HepG2 (cell line): ENCODE measurements at regions not wholly inside any gene's neighbourhood (a gene's known extent, or its start where the extent isn't known, plus 50 kb on each side); places are given as distances from the start of the nearest gene placed in this dataset.
A peak's percentile ranks its signal among the peaks of the same experiment; 100 is the strongest.

Experiments
- ATAC-seq: fragments of 200-7000 bp; cut with Tn5 transposase; 3 replicates; pipeline ENCODE4 v1.9.1; 2020; ENCODE audit warnings: mild to moderate bottlenecking, moderate library complexity
- BruUV-seq: library from RNA; stranded (reverse); fragments of 400-500 nt; replicated peaks from 2 replicates; lab custom pipeline; 2021; lab: Mats Ljungman, UMichigan
- CTCF ChIA-PET: fragments of 300-600 bp; formaldehyde crosslinking; extraction: SDS; loops from one replicate; lab custom pipeline; 2021; ENCODE audit warnings: low total read pairs, inconsistent platforms, low intra/inter-chr PET ratio; lab: Yijun Ruan, JAX
- POLR2A ChIA-PET: fragments of 350-600 bp; sonication (Branson Sonifier 250); formaldehyde crosslinking; loops from one replicate; lab custom pipeline; 2020; ENCODE audit warnings: antibody characterized with exemption, inconsistent platforms; lab: Yijun Ruan, JAX
- DNase-seq: peaks from one replicate; pipeline ENCODE4 v3.0.0-alpha.2; 2015; ENCODE audit warnings: low spot score
- FAIRE-seq: peaks from 3 replicates; lab custom pipeline; 2011; peaks lifted over from hg19 to GRCh38; lab: Jason Lieb, UNC
- H2AFZ ChIP-seq: one replicate; pipeline ENCODE4 v1.6.1; 2011; ENCODE audit warnings: low read length, inconsistent platforms
- H3K27ac ChIP-seq: fragments of 300-600 bp; 3 replicates; pipeline ENCODE4 v1.8.0; 2011; ENCODE audit warnings: mixed run types, mild to moderate bottlenecking, mixed read lengths, low read length, inconsistent platforms; ENCODE audit not compliant: insufficient read depth; ENCODE audit errors: extremely low read length
- H3K27me3 ChIP-seq, 2 experiments: fragments of 200-600 bp in 1 of 2; 2 replicates in 1 of 2; 3 replicates in 1 of 2; pipeline versions ENCODE4 v1.6.0 to v1.8.0; 2011; ENCODE audit warnings: low read length in 2 of 2, mild to moderate bottlenecking in 2 of 2, moderate library complexity in 2 of 2, inconsistent platforms in 1 of 2; ENCODE audit not compliant: insufficient read depth in 2 of 2, control insufficient read depth in 1 of 2
- H3K36me3 ChIP-seq, 2 experiments: fragments of 200-600 bp in 1 of 2; replicated peaks in 1 of 2; 2 replicates in 1 of 2; 3 replicates in 1 of 2; pipeline versions ENCODE4 v1.5.1 to v1.8.0; 2011; ENCODE audit warnings: low read length in 2 of 2, inconsistent platforms in 1 of 2; ENCODE audit not compliant: insufficient read depth in 2 of 2, control insufficient read depth in 1 of 2
- H3K4me1 ChIP-seq: 2 replicates; pipeline ENCODE4 v1.5.1; 2012; ENCODE audit warnings: low read length, inconsistent platforms; ENCODE audit not compliant: insufficient read depth
- H3K4me2 ChIP-seq: 2 replicates; pipeline ENCODE4 v1.6.0; 2011; ENCODE audit warnings: low read depth, low read length, inconsistent platforms
- H3K4me3 ChIP-seq, 3 experiments: fragments of 200-600 bp in 1 of 3; sonication (generic), shearing (Covaris generic) in 1 of 3; replicated peaks in 1 of 3; 2 replicates each; pipeline ENCODE4 v1.5.1; 2011 to 2016; ENCODE audit warnings: low read length in 3 of 3, inconsistent platforms in 2 of 3, low read depth in 2 of 3, mild to moderate bottlenecking in 2 of 3, control low read depth in 1 of 3, mixed read lengths in 1 of 3; ENCODE audit not compliant: insufficient read depth in 1 of 3
- H3K79me2 ChIP-seq: one replicate; pipeline ENCODE4 v1.6.1; 2011; ENCODE audit warnings: low read length, inconsistent platforms; ENCODE audit not compliant: insufficient read depth
- H3K9ac ChIP-seq: 2 replicates; pipeline ENCODE4 v1.6.0; 2011; ENCODE audit warnings: mild to moderate bottlenecking, low read depth, low read length, inconsistent platforms; ENCODE audit not compliant: insufficient read depth
- H3K9me3 ChIP-seq: 2 replicates; pipeline ENCODE4 v1.5.1; 2012; ENCODE audit warnings: mild to moderate bottlenecking, low read length
- H4K20me1 ChIP-seq: 2 replicates; pipeline ENCODE4 v1.6.0; 2011; ENCODE audit warnings: inconsistent platforms, mild to moderate bottlenecking, low read length, moderate library complexity; ENCODE audit not compliant: insufficient read depth
- ELK4 ChIP-seq: sonication (generic); formaldehyde crosslinking; IDR thresholded peaks from 2 replicates; pipeline ENCODE4 v1.9.0; 2021; ENCODE audit warnings: missing genetic modification reagents, borderline replicate concordance
- FOXK1 ChIP-seq: sonication (generic); formaldehyde crosslinking; IDR thresholded peaks from 2 replicates; pipeline ENCODE4 v1.4.0; 2020; ENCODE audit warnings: low read depth, missing genetic modification reagents, borderline replicate concordance
- MIER2 ChIP-seq: IDR thresholded peaks from 2 replicates; pipeline ENCODE4 v1.6.1; 2016; ENCODE audit warnings: missing biosample characterization, missing genetic modification reagents
- MLLT10 ChIP-seq: sonication (generic); formaldehyde crosslinking; IDR thresholded peaks from 2 replicates; pipeline ENCODE4 v1.4.0; 2020; ENCODE audit warnings: missing genetic modification reagents
- NFKBIZ ChIP-seq: IDR thresholded peaks from 2 replicates; pipeline ENCODE4 v1.6.1; 2018; ENCODE audit warnings: missing genetic modification reagents, missing compliant biosample characterization
- SAP130 ChIP-seq: IDR thresholded peaks from 2 replicates; pipeline ENCODE4 v1.6.1; 2016; ENCODE audit warnings: low read depth
- SMAD9 ChIP-seq: sonication (generic); formaldehyde crosslinking; IDR thresholded peaks from 2 replicates; pipeline ENCODE4 v1.5.1; 2020; ENCODE audit warnings: mild to moderate bottlenecking, missing genetic modification reagents
- TGIF2 ChIP-seq: IDR thresholded peaks from 2 replicates; pipeline ENCODE4 v1.6.1; 2016; ENCODE audit warnings: control low read depth, missing compliant biosample characterization
- TMF1 ChIP-seq: sonication (generic); formaldehyde crosslinking; IDR thresholded peaks from 2 replicates; pipeline ENCODE4 v1.8.1; 2022; ENCODE audit warnings: low read depth, missing genetic modification reagents
- ZBTB7A ChIP-seq: sonication (generic); formaldehyde crosslinking; IDR thresholded peaks from 2 replicates; pipeline ENCODE4 v1.8.0; 2022; ENCODE audit warnings: mild to moderate bottlenecking, missing genetic modification reagents
- ZNF572 ChIP-seq: sonication (generic); formaldehyde crosslinking; IDR thresholded peaks from 2 replicates; pipeline ENCODE4 v1.5.1; 2020; ENCODE audit warnings: mild to moderate bottlenecking, missing genetic modification reagents
- ZNF605 ChIP-seq: sonication (generic); formaldehyde crosslinking; IDR thresholded peaks from 2 replicates; pipeline ENCODE4 v1.8.0; 2022; ENCODE audit warnings: mild to moderate bottlenecking, missing genetic modification reagents
- WGBS: methylation state at CpG from one replicate; pipeline ENCODE4 v1.1.6; 2017; ENCODE audit warnings: low lambda C conversion rate; 5-methylcytosine and 5-hydroxymethylcytosine counted together
- in situ Hi-C: cut with HindIII; loops from 2 replicates; pipeline ENCODE4 v1.10.0; 2017; ENCODE audit warnings: low pct_unique_long_range_greater_than_20kb; ENCODE audit not compliant: extremely low pct_ligation_motif_present
- intact Hi-C: fragments of 100-400 bp; cut with micrococcal nuclease; formaldehyde crosslinking; loops from one replicate; pipeline ENCODE4 v1.10.0; 2022; ENCODE audit not compliant: unreplicated experiment
- TF ChIP-seq, protein P1 (sequence below): sonication (generic); formaldehyde crosslinking; IDR thresholded peaks from 2 replicates; pipeline ENCODE4 v1.4.0; 2020; ENCODE audit warnings: mild to moderate bottlenecking, missing genetic modification reagents

DNA sequence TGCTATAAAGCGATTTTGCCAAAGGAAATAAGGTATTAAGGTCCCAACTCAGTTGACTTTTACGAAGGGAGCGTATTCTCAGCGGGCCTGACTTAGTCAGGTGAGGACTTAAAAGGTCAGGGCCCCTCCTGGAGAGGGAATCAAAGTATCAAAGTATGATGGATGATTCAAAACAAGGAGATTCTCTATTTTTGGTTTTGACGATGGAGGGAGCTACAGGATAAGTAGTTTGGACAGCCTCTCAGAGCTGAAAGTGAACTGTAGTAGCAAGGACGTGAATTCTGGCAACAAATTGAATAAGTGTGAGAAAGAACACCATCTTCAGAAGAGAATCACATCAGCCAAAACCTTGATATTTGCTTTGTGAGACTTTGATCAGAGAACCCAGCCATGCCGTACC is 1186.5 kb downstream of the SI start:
- Histone ChIP-seq H4K20me1 (no peaks in the 10 kb centered on the region), H3K9me3 (no peaks in the 10 kb centered on the region), H3K4me3 (no peak overlapping the region), H3K36me3 (no peaks in the 10 kb centered on the region), H2AFZ (no peak overlapping the region), H3K4me1 (no peaks in the 10 kb centered on the region), H3K27ac (no peak overlapping the region), H3K4me2 (no peak overlapping the region), H3K9ac (no peak overlapping the region), H3K27me3 (no peaks in the 10 kb centered on the region), H3K79me2 (no peaks in the 10 kb centered on the region)
- DNase-seq (peak; percentile 1), ATAC-seq (no peak), FAIRE-seq (no peak)
- CTCF ChIA-PET: no interaction called here
- 4% methylated on average over 7 of the region's 7 CpGs for WGBS
- no TSS peak for BruUV-seq
- POLR2A ChIA-PET: no interaction called here
- in situ Hi-C loops (no loop called here), intact Hi-C loops (no loop called here)
- TF ChIP-seq SAP130 (CRISPR knock-in tag): no peak
- no peak for TF ChIP-seq ZNF605
- no peak for TF ChIP-seq ELK4 (CRISPR knock-in tag)
- TF ChIP-seq TGIF2 (CRISPR knock-in tag): no peak
- no peak for TF ChIP-seq FOXK1
- TF ChIP-seq MLLT10: no peak
- no peak for TF ChIP-seq MIER2 (CRISPR knock-in tag)

DNA sequence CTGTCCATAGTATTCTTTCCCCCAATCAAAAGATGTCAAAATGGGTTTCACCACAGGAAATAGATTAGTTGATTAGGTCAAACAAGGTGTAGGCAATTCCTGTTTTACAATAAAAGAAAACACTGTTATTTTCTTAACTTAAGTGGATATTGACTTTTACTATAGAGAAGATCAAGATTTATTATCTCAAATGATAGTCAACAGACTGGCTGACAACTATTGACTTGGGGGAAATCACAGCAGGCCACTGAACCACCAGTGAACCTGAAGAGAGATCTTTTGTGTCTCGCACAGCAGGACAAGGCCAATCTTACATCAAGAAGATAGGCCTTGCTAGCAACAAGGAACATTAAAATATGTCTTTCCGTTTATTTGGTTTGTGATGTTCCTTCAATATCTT is 1187.6 kb downstream of the SI start:
- no peak for DNase-seq
- TF ChIP-seq, protein P1, sequence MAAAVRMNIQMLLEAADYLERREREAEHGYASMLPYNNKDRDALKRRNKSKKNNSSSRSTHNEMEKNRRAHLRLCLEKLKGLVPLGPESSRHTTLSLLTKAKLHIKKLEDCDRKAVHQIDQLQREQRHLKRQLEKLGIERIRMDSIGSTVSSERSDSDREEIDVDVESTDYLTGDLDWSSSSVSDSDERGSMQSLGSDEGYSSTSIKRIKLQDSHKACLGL (CRISPR knock-in tag): no peak
- no peak for TF ChIP-seq ZNF572 (CRISPR knock-in tag)
- TF ChIP-seq NFKBIZ: no peak
- no peak for TF ChIP-seq TMF1 (CRISPR knock-in tag)
- no peak for TF ChIP-seq SMAD9 (CRISPR knock-in tag)
- TF ChIP-seq ZBTB7A (CRISPR knock-in tag): no peak
- TF ChIP-seq, all 625 proteins: peak for 0
- in situ Hi-C loops: no loop called here
- ChIA-PET POLR2A (no interaction called here), CTCF (no interaction called here)
- Histone ChIP-seq H3K4me3 (no peak overlapping the region), H3K9ac (no peak overlapping the region), H3K36me3 (no peaks in the 10 kb centered on the region), H2AFZ (no peak overlapping the region), H3K79me2 (no peaks in the 10 kb centered on the region), H3K4me2 (no peak overlapping the region), H3K27ac (no peak overlapping the region), H3K9me3 (no peaks in the 10 kb centered on the region), H3K27me3 (no peaks in the 10 kb centered on the region), H3K4me1 (no peaks in the 10 kb centered on the region), H4K20me1 (no peaks in the 10 kb centered on the region)
- ATAC-seq (no peak), FAIRE-seq (no peak)
- intact Hi-C loops: no loop called here
- BruUV-seq: no TSS peak
- 2% methylated on average over 2 of the region's 2 CpGs for WGBS
